Adrenal gland (tissue), 9 donors: ENCODE measurements at regions not wholly inside any gene's neighbourhood (a gene's known extent, or its start where the extent isn't known, plus 50 kb on each side); places are given as distances from the start of the nearest gene placed in this dataset.

Source experiments
- DNase-seq, 7 donors: peaks; one replicate each; pipeline ENCODE4 v3.0.0-alpha.2; 2019 to 2020
- H3K27ac ChIP-seq, 5 donors: fragments of 200-600 bp; sonication (generic) in 4 of 5; 1 replicate in 3 of 5; 2 replicates in 2 of 5; pipeline versions ENCODE4 v1.5.1 to v1.8.0; 2016 to 2020; ENCODE audit warnings: mild to moderate bottlenecking in 1 of 5
- H3K27me3 ChIP-seq: fragments of 200-600 bp; 2 replicates; pipeline ENCODE4 v1.8.0; 2021
- H3K36me3 ChIP-seq, 2 donors: fragments of 200-600 bp; replicated peaks in 1 of 2; 1 replicate in 1 of 2; 2 replicates in 1 of 2; pipeline versions ENCODE4 v1.5.1 to v1.8.0; 2018 to 2022
- H3K4me1 ChIP-seq, 2 donors: fragments of 200-600 bp; replicated peaks in 1 of 2; 1 replicate in 1 of 2; 2 replicates in 1 of 2; pipeline versions ENCODE4 v1.5.1 to v1.8.0; 2018 to 2021
- H3K4me3 ChIP-seq, 4 donors: fragments of 200-600 bp; sonication (generic) in 3 of 4; one replicate each; pipeline ENCODE4 v1.5.1; 2016 to 2018
- H3K9me3 ChIP-seq, 3 donors: fragments of 200-600 bp; sonication (generic) in 1 of 3; replicated peaks in 1 of 3; 1 replicate in 2 of 3; 2 replicates in 1 of 3; pipeline versions ENCODE4 v1.5.1 to v1.8.0; 2016 to 2021
- CTCF ChIP-seq, 6 experiments: fragments of 450-650 bp in 4 of 6; fragments of 200-600 bp in 2 of 6; sonication (generic) in 1 of 6; IDR thresholded peaks; 1 replicate in 5 of 6; 2 replicates in 1 of 6; pipeline versions ENCODE4 v1.5.1 to v1.8.0; 2016 to 2021; ENCODE audit warnings: antibody characterized with exemption in 6 of 6, mild to moderate bottlenecking in 2 of 6, moderate library complexity in 1 of 6
- POLR2A ChIP-seq, 2 donors: fragments of 450-650 bp; IDR thresholded peaks; one replicate each; pipeline ENCODE4 v1.6.1; 2017; ENCODE audit warnings: antibody characterized with exemption in 2 of 2, mild to moderate bottlenecking in 2 of 2, moderate library complexity in 1 of 2
- WGBS, 4 donors: extraction: QIAGEN DNeasy Blood & Tissue Kit in 2 of 4; methylation state at CpG; one replicate each; pipeline versions ENCODE4 v1.1.5 to v1.1.7; 2013 to 2017; 5-methylcytosine and 5-hydroxymethylcytosine counted together
- intact Hi-C, 2 donors: fragments of 100-400 bp; cut with DNase I; formaldehyde crosslinking; loops; one replicate each; pipeline versions ENCODE4 v1.14.1 to v1.15.0; 2022 to 2023
- donor health status: healthy with polysubstance abuse.
- donor health status: Bipolar disorder and iron deficiency.
- donor health status: DM: yes; HTN: yes; CAD: no.
- donor health status: DM: no; HTN: no; CAD: no.
- donor health status: DM: no; HTN: no; CAD: no.

GRCh38 chr5:2324788-2325187 lies 426.7 kb downstream of the IRX2 start:
- no peak overlapping the region for H3K27ac ChIP-seq
- H3K27me3 ChIP-seq = no peaks in the 10 kb centered on the region
- no peaks in the 10 kb centered on the region for H3K4me1 ChIP-seq
- H3K36me3 ChIP-seq = no peaks in the 10 kb centered on the region
- no peaks in the 10 kb centered on the region for H3K9me3 ChIP-seq
- intact Hi-C loops = no loop called here
- DNase-seq = no peak
- no peak for TF ChIP-seq CTCF (IDR thresholded peaks at IDR 0.05)
- TF ChIP-seq POLR2A (IDR thresholded peaks at IDR 0.05) = no peak
- WGBS, 4 donors = 74 to 85% (median 82%) methylated on average over 11 of the region's 11 CpGs
- no peak overlapping the region for H3K4me3 ChIP-seq

DNA sequence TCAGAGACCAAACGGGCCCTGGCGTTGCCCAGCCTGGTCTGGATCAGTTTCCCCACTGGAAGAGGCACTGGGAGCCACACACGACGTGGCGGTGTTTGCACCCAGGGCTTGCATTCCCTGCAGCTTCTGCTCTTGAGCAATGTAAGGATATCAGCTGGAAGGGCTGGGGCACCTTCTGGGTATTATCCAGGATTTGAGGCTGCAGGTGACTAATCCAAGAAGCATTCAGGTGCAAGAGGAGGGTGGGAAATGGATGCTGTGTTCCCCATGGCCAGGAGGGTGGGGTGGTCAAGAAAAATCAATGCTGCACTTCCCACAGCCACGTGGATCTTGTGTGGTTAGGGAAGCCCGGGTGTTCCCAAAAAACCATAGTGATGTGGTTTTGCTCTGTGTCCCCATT lies 430.9 kb downstream of the IRX2 start:
- 74 to 87% (median 78%) methylated on average over 7 of the region's 7 CpGs for WGBS, 4 donors
- DNase-seq = no peak
- H3K36me3 ChIP-seq = no peaks in the 10 kb centered on the region

DNA sequence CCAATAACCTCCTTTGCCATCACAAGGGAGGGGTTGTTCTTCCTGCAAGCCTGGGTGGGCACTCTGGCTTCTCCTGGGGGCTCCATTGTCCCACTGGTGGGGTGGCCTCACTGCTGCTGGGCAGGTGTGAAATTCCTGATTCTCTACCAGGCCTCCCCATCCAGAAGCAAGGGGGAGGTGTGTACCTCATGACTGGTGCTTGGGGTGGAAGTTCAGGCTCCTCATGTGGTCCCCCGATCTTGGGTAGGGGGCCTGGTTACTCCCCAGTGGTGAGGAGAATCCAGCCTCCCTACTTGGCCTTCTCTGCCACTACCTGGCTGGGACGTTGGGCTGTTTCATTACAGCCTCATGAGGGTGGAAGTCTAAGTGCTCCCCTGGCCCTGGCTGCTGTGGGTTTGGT lies 433.9 kb downstream of the IRX2 start:
- TF ChIP-seq POLR2A (IDR thresholded peaks at IDR 0.05) (no peak), CTCF (IDR thresholded peaks at IDR 0.05) (no peak)
- 50 to 62% (median 50%) methylated on average over 2 of the region's 2 CpGs; no CpG with 5 or more reads in 1 of the 4 donors for WGBS, 4 donors
- no peak overlapping the region for H3K4me3 ChIP-seq
- no peak overlapping the region for H3K27ac ChIP-seq
- DNase-seq = no peak
- intact Hi-C loops = no loop called here
- no peaks in the 10 kb centered on the region for H3K36me3 ChIP-seq
- H3K9me3 ChIP-seq = peaks cover 0 to 7% (median 0%) of the 10 kb centered on the region in 3 donors
- no peaks in the 10 kb centered on the region for H3K27me3 ChIP-seq
- no peaks in the 10 kb centered on the region for H3K4me1 ChIP-seq

More for the DNA sequence above, 430.9 kb downstream of the IRX2 start:
- Histone ChIP-seq H3K9me3 (peaks cover 0 to 5% (median 0%) of the 10 kb centered on the region in 3 donors), H3K4me3 (no peak overlapping the region), H3K4me1 (no peaks in the 10 kb centered on the region), H3K27me3 (no peaks in the 10 kb centered on the region), H3K27ac (no peak overlapping the region)
- TF ChIP-seq CTCF (IDR thresholded peaks at IDR 0.05) (no peak), POLR2A (IDR thresholded peaks at IDR 0.05) (no peak)
- intact Hi-C loops = no loop called here

- DNase-seq = no peak
- WGBS, 4 donors = 45 to 54% (median 48%) methylated on average over 3 of the region's 3 CpGs
- no peak overlapping the region for H3K4me3 ChIP-seq
- intact Hi-C loops = no loop called here
- H3K27me3 ChIP-seq = no peaks in the 10 kb centered on the region
- peaks cover 0 to 7% (median 0%) of the 10 kb centered on the region in 3 donors for H3K9me3 ChIP-seq
- TF ChIP-seq CTCF (IDR thresholded peaks at IDR 0.05) = no peak
- no peak for TF ChIP-seq POLR2A (IDR thresholded peaks at IDR 0.05)
- no peak overlapping the region for H3K27ac ChIP-seq
- no peaks in the 10 kb centered on the region for H3K4me1 ChIP-seq
- no peaks in the 10 kb centered on the region for H3K36me3 ChIP-seq
These were observed 429.1 kb upstream of the IRX4 start for GRCh38 chr5:2311851-2312250.
